ENCODE measurements at regions not wholly inside any gene's neighbourhood (a gene's known extent, or its start where the extent isn't known, plus 50 kb on each side); places are given as distances from the start of the nearest gene placed in this dataset.
A peak's percentile ranks its signal among the peaks of the same experiment; 100 is the strongest.
"Not testable (repeated sequence)": the region's sequence is repeated elsewhere in the genome, so short reads cannot be mapped to it uniquely, and the experiment has no call there.

GRCh38 chr14:53399057-53399456 is 245.9 kb upstream of the DDHD1 start:
- peak; percentile 64 to 67 for DNase-seq (ENCODE audit: low read depth in 2 of 2)

GRCh38 chr14:53398616-53399015 is 245.5 kb upstream of the DDHD1 start:
- DNase-seq (ENCODE audit: low read depth in 2 of 2), result no peak

DNA sequence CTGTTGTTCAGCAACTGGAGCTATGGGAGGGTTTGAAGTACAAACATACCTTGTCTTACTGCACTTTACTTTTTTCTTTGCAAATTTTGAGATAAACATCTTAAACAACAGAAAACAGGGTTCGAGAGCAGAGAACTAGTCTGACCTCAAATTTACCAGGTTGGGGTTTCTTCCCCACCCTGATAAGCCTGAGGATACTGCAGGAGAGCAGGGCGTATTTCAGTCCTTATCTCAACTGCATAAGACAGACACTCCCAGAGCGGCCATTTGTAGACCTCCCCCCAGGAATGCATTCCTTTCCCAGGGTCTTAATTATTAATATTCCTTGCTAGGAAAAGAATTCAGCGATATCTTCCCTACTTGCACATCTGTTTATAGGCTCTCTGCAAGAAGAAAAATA is 242.1 kb upstream of the DDHD1 start:
- not testable (repeated sequence) for DNase-seq (ENCODE audit: low read depth in 2 of 2)

DNA sequence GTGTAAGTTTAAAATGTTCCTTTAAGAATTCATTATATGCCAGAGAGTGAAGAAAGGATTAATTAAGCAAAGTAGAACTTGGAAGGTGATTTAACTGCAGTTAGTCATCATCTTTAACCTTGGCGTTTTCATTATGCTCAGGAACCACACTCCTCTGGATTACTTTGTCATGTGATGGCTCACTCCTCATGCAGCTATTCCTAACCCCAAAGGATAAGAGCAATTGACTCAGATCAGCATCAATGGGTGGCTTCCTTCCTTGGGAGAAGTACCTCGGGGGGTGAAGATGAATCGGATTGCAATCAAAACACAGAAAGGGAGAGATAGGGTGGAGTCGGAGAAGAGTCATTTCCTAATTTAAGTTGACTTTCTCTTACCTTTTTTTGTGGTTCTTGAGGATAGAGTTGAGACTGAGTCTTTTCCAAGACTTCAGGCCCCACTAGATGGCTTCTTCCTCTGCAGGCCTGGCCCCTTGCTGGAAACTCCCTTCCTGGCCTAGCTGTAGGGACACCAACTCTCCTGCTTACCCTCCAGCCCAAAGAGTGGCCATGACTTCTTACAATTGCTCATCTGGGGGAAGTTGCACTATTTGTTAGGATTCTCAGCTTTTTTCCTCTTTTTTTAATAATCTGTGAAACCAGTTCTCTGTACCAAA is 238.6 kb upstream of the DDHD1 start:
- DNase-seq (ENCODE audit: low read depth in 2 of 2), result peak; percentile 77

DNA sequence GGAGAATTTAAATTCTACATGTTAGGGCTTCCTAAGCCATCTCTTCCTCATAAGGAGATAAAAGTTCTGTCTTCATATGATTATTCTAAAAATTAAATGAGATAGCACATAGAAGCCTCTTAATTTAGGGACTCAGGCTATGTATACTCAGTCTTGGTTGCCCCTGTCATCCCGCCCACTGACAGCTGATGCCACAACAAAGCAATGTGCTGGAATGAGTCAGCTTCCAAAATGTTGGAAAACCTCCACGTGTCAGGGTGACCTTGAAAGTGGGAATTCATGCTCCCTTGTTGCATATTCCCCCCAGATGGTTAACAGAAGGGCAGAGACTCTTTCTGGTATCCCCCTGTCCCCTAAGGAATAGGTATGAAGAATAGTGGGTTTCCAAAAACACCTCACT is 238.0 kb upstream of the DDHD1 start:
- DNase-seq (ENCODE audit: low read depth in 2 of 2), result peak; percentile 58 to 59

GRCh38 chr14:53390008-53390407 is 236.9 kb upstream of the DDHD1 start:
- DNase-seq (ENCODE audit: low read depth in 2 of 2), result no peak

GRCh38 chr14:53389202-53389601 is 236.1 kb upstream of the DDHD1 start:
- no peak for DNase-seq (ENCODE audit: low read depth in 2 of 2)

- no peak for DNase-seq (ENCODE audit: low read depth in 2 of 2)
Observed at GRCh38 chr14:53386362-53386761, 233.2 kb upstream of the DDHD1 start.

- no peak for DNase-seq (ENCODE audit: low read depth in 2 of 2)
Observed at GRCh38 chr14:53384536-53384935, 231.4 kb upstream of the DDHD1 start.

GRCh38 chr14:53384073-53384472 is 230.9 kb upstream of the DDHD1 start:
- DNase-seq (ENCODE audit: low read depth in 2 of 2), result no peak

DNA sequence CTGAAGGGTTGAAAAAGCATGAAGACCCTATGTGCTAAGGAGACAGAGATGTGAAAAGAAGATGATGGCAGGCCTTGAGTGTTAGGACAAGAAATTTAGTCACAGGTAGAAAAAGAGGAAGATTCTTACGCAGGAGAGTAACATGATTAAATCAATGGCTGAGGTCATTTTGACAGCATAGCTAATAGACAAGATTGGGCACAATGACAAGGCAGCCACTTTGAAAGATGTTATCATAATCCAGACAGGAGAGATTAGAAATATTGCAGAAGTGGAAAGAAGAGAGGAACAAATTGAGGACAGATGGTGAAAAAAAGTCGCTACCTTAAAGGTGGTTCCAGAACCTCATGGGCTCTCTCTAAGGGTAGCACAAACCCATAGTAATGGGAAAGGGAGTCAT is 228.8 kb upstream of the DDHD1 start:
- DNase-seq (ENCODE audit: low read depth in 2 of 2), result no peak

DNA sequence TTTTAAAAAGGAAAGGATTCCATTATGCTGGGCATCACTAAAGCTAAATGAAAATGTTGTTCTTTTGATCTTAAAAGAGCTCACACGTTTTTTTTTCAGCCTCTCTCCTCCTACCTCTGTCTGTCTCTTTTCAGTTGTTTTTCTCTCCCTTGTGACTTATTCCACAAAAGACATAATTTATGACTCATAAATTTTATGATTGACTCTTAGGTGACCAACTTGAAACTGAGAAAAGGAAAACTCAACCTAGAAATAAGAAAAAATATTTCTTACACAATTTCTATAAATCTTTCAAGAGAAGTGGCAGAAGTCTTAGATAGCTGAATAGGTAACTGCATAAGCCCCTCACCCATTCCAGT is 227.7 kb upstream of the DDHD1 start:
- no peak for DNase-seq (ENCODE audit: low read depth in 2 of 2)

- DNase-seq (ENCODE audit: low read depth in 2 of 2), result peak; percentile 44 to 49
Observed at GRCh38 chr14:53380052-53380866, 227.1 kb upstream of the DDHD1 start.

- no peak for DNase-seq (ENCODE audit: low read depth in 2 of 2)
Observed at GRCh38 chr14:53378142-53378541, 225.0 kb upstream of the DDHD1 start.

- no peak for DNase-seq (ENCODE audit: low read depth in 2 of 2)
Observed at GRCh38 chr14:53376064-53376463, 222.9 kb upstream of the DDHD1 start.

DNA sequence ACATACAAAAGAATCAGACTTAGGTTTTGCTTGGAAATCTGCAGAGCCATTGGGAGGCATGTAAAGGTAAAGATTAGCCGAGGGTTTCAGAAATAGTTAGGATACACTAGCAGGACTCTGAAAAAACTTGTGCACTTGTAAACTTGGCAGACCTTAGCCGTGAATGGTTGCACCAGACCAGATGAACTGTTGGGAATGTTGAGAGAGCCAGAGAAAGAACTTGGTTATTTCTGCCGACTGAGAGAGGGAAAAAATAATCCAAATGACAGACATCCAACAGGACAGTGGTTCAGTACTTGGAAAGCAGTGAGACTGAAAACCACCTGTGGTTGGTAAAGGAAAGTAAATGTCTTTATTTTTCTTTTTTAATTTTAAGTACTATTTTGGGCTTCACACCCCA is 222.5 kb upstream of the DDHD1 start:
- DNase-seq (ENCODE audit: low read depth in 2 of 2), result no peak

- DNase-seq (ENCODE audit: low read depth in 2 of 2), result peak; percentile 68 to 72
Observed at GRCh38 chr14:53368711-53369201, 215.6 kb upstream of the DDHD1 start.

DNA sequence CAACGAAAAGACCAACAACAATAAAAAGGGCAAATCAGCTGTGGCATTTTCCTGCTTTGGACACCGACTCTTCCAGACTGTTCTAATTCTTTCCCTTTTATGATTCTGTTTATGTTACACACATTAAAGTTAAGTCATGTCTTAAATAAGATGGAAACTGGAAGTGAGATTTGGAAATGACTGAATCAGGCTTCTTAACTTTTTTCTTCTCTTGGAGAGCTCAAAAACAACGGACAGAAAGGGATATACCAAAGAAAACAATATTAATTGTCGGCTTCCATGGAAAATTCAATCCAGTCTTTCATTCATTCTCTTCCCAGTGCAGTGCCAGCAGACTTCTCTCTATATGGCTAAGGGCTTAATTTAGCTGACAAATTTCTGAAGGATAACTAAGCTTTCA is 214.9 kb upstream of the DDHD1 start:
- no peak for DNase-seq (ENCODE audit: low read depth in 2 of 2)

GRCh38 chr14:53367644-53368026 is 214.5 kb upstream of the DDHD1 start:
- DNase-seq (ENCODE audit: low read depth in 2 of 2), result peak; percentile 95

- DNase-seq (ENCODE audit: low read depth in 2 of 2), result no peak
Observed at GRCh38 chr14:53365486-53366130, 212.5 kb upstream of the DDHD1 start.

- DNase-seq (ENCODE audit: low read depth in 2 of 2), result not testable (repeated sequence)
Observed at GRCh38 chr14:53362916-53363315, 209.8 kb upstream of the DDHD1 start.

DNA sequence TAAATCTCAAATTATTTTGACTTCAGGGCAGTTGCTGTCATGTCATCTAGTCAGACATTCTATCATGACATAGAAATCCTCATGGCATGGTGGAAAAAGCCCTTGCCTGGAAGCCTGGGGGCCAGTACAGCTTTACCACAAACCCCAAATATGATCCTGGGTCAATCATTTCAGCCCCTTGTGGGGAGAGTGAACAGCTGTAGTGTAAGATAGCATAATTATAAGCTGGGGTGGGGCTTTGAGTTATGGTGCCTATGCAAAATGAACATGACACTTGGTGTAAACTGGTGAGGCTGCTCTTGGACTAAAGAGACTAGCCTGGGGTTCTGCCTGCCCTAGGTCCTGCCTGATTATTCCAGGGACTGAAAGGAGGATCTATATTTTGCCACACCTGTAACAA is 207.7 kb upstream of the DDHD1 start:
- DNase-seq (ENCODE audit: low read depth in 2 of 2), result no peak

- no peak for DNase-seq (ENCODE audit: low read depth in 2 of 2)
Observed at GRCh38 chr14:53358166-53358565, 205.0 kb upstream of the DDHD1 start.
